GM12864 (cell line): ENCODE measurements at regions not wholly inside any gene's neighbourhood (a gene's known extent, or its start where the extent isn't known, plus 50 kb on each side); places are given as distances from the start of the nearest gene placed in this dataset.

Experiments
- DNase-seq: peaks from one replicate; pipeline ENCODE4 v3.0.0-alpha.2; 2011; ENCODE audit warnings: low read depth
- H3K4me3 ChIP-seq: 2 replicates; pipeline ENCODE4 v1.5.1; 2011; ENCODE audit warnings: mild to moderate bottlenecking, low read depth, low read length, control low read depth
- CTCF ChIP-seq: IDR thresholded peaks from 2 replicates; pipeline ENCODE4 v1.5.1; 2011; ENCODE audit warnings: low read depth, mild to moderate bottlenecking, moderate library complexity, low read length, control low read depth, inconsistent platforms; ENCODE audit errors: missing control alignments

GRCh38 chr9:19840953-19841352 is 52.1 kb upstream of the SLC24A2 start:
- H3K4me3 ChIP-seq, result no peak overlapping the region
- DNase-seq, result no peak
- no peak for TF ChIP-seq CTCF
